ENCODE measurements at regions not wholly inside any gene's neighbourhood (a gene's known extent, or its start where the extent isn't known, plus 50 kb on each side); places are given as distances from the start of the nearest gene placed in this dataset.

GRCh38 chr14:98458702-98459101 lies 813.3 kb downstream of the BCL11B start (continued):
- TF ChIP-seq AFF4 (CRISPR knock-in tag; IDR thresholded peaks at IDR 0.05; ENCODE audit: borderline replicate concordance) (no peak), ESRRA (CRISPR knock-in tag; IDR thresholded peaks at IDR 0.05; ENCODE audit: borderline replicate concordance) (no peak), ZNF512 (CRISPR knock-in tag; IDR thresholded peaks at IDR 0.05; ENCODE audit: borderline replicate concordance) (no peak), SP1 (CRISPR knock-in tag; conservative IDR thresholded peaks at IDR 0.05) (no peak), FOXK1 (CRISPR knock-in tag; IDR thresholded peaks at IDR 0.05) (no peak), JUN (CRISPR knock-in tag; IDR thresholded peaks at IDR 0.05) (no peak), EMX1 (CRISPR knock-in tag; IDR thresholded peaks at IDR 0.05) (no peak), TCF7 (CRISPR knock-in tag; IDR thresholded peaks at IDR 0.05; ENCODE audit: low read depth) (no peak), JAZF1 (CRISPR knock-in tag; IDR thresholded peaks at IDR 0.05) (no peak), CREB1 (CRISPR knock-in tag; IDR thresholded peaks at IDR 0.05) (no peak), MXD4 (CRISPR knock-in tag; IDR thresholded peaks at IDR 0.05; ENCODE audit: borderline replicate concordance) (no peak), HMGA2 (CRISPR knock-in tag; IDR thresholded peaks at IDR 0.05) (no peak), OVOL2 (CRISPR knock-in tag; IDR thresholded peaks at IDR 0.05; ENCODE audit: borderline replicate concordance) (no peak), NFE2L1 (CRISPR knock-in tag; IDR thresholded peaks at IDR 0.05) (no peak)

- ATAC-seq (no peak), DNase-seq (ENCODE audit: low spot score) (no peak)
- H3K27me3 Mint-ChIP-seq (ENCODE audit: low read depth) = peaks cover 2% of the 10 kb centered on the region; the same call in 1 of the 2 replicates
- H3K27ac Mint-ChIP-seq = no peak overlapping the region
- peaks cover 5% of the 10 kb centered on the region for H3K36me3 Mint-ChIP-seq
- POLR2A ChIA-PET = no interaction called here
- H3K4me1 Mint-ChIP-seq = no peaks in the 10 kb centered on the region
- peaks cover 30% of the 10 kb centered on the region for H3K9me3 Mint-ChIP-seq
- no peak overlapping the region for H3K4me3 Mint-ChIP-seq
- CTCF ChIA-PET = no interaction called here
- no peak for TF ChIP-seq TCF7 (CRISPR knock-in tag; IDR thresholded peaks at IDR 0.05; ENCODE audit: low read depth)
- TF ChIP-seq MXD4 (CRISPR knock-in tag; IDR thresholded peaks at IDR 0.05; ENCODE audit: borderline replicate concordance) = no peak
- TF ChIP-seq RORB (CRISPR knock-in tag; IDR thresholded peaks at IDR 0.05) = no peak
- TF ChIP-seq ZNF396 (CRISPR knock-in tag; IDR thresholded peaks at IDR 0.05; ENCODE audit: borderline replicate concordance) = no peak
- TF ChIP-seq ETV6 (CRISPR knock-in tag; IDR thresholded peaks at IDR 0.05) = no peak
- no peak for TF ChIP-seq E2F4 (CRISPR knock-in tag; IDR thresholded peaks at IDR 0.05; ENCODE audit: borderline replicate concordance, low read depth)
- no peak for TF ChIP-seq NFYB (CRISPR knock-in tag; conservative IDR thresholded peaks at IDR 0.05; ENCODE audit: low read depth)
- no peak for TF ChIP-seq SMAD3 (CRISPR knock-in tag; IDR thresholded peaks at IDR 0.05; ENCODE audit: borderline replicate concordance)
- TF ChIP-seq ZNF416 (CRISPR knock-in tag; IDR thresholded peaks at IDR 0.05) = no peak
- no peak for TF ChIP-seq GABPB1 (CRISPR knock-in tag; IDR thresholded peaks at IDR 0.05)
- TF ChIP-seq ZNF317 (CRISPR knock-in tag; IDR thresholded peaks at IDR 0.05; ENCODE audit: borderline replicate concordance, low read depth) = no peak
- TF ChIP-seq ZSCAN18 (CRISPR knock-in tag; IDR thresholded peaks at IDR 0.05) = no peak
- TF ChIP-seq JUN (CRISPR knock-in tag; IDR thresholded peaks at IDR 0.05) = no peak
- TF ChIP-seq FOXP4 (CRISPR knock-in tag; IDR thresholded peaks at IDR 0.05) = no peak
- no peak for TF ChIP-seq E2F5 (CRISPR knock-in tag; IDR thresholded peaks at IDR 0.05)
- no peak for TF ChIP-seq E2F1 (CRISPR knock-in tag; IDR thresholded peaks at IDR 0.05)
Measured at GRCh38 chr14:98462908-98463307, 809.1 kb downstream of the BCL11B start.

Data from WTC11 (cell line).